NK-92 treated with Interleukin-12 subunit alpha and Interleukin-12 subunit beta, amount 100 ng/mL, for 24 hours (cell line): ENCODE measurements at regions not wholly inside any gene's neighbourhood (a gene's known extent, or its start where the extent isn't known, plus 50 kb on each side); places are given as distances from the start of the nearest gene placed in this dataset.
"Not testable (repeated sequence)": the region's sequence is repeated elsewhere in the genome, so short reads cannot be mapped to it uniquely, and the experiment has no call there.

Experiments
- DNase-seq: peaks from one replicate; lab custom pipeline; 2025; lab: John Stamatoyannopoulos, UW

DNA sequence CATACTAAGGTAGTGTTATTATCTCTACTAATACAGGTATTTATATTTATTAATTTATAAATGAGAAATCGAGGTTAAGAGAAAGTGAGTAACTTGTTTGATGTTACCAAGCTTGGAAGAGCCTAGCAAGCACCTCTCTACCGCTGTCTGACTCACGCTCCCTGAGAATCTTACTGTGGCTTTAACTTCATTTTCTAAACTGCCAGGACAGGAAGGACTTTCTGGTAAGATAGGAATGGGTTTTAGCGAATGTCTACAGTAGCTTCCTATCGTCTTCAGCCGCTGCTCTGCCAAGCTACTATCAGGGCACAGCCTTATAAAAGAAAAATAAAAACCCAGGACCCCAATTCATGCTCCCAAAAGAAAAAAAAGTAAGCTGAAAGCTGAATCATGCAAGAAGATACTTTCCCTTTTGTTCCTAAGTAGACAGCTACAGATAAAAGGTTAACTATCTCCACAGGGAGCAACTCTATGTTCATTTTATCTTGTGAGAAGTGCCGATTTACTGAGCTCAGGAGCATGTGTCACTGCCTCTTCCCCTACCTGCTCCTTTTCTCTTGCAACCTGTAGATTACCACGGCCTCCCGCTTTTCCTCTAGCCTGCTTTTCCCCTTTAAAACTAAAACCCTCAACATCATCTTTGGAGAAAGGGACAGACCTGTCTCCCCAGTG lies 60.2 kb downstream of the THNSL1 start:
- no peak for DNase-seq

DNA sequence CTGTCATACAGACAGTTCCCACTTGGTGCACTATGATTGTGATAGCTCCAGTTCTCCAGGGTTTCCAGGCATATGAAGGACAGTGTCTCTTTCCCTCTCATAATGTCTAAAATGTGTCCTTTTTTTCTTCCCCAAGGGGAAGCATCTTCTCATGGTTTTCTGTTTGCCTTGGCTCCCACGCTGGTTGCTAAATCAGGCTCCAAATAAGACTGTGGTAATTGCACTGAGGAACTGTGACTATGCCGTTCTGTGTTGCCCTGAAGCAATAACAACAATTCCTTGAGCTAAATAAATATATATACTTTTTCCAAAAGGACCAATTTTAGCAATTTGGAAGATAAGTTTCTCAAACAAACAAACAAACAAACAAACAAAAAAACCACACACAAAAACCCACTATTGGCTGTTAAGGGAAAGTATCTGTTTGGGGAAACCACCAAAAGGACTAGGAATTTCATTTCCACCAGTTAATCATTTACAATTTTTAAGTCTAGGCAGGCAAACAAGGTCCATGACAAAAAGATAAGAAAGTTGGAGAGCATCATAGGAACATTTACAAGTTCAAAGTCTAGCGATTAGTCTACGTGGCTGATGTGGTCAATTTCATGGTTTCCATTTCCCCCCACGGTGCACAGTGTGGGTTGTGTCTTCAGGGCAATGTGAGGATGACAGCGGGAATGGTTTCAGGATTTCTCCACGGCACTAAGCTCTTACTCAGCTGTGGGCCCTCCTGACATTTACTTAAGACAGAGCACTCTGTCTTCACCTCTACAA lies 62.4 kb downstream of the THNSL1 start:
- no peak for DNase-seq

DNA sequence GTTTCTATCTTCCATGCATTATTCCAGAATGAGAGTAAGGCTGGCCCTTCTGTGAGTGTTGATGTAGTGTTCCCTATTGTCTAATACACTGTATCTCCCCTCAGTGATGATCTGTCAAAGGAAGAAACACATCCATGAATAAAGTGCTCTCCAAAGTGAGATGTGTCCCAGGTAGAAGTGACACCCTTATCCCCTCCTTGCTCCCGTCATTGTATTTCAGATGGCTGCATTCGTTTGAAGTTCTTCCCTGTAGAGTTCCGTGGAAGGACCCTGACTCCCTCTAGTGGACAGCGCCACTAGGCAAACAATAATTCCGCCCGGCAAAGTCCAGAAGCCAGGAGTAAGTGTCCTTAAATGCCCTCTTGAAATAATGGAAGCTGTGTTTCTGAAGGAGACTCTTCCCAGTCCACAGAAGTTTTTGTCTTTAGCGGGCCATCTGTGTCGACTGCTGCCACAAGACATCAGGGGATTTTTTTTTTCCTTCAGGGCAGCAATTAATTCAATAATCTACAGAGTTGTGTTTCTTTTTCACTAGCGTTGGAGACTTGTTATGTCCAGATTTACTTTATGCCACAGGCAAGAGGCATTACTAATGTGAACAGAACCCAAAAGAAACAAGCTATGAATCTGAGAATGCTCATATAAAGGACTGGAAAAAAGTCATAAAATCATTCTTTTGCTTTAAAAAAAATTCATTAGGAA lies 64.6 kb downstream of the THNSL1 start:
- DNase-seq: peak; percentile 6

DNA sequence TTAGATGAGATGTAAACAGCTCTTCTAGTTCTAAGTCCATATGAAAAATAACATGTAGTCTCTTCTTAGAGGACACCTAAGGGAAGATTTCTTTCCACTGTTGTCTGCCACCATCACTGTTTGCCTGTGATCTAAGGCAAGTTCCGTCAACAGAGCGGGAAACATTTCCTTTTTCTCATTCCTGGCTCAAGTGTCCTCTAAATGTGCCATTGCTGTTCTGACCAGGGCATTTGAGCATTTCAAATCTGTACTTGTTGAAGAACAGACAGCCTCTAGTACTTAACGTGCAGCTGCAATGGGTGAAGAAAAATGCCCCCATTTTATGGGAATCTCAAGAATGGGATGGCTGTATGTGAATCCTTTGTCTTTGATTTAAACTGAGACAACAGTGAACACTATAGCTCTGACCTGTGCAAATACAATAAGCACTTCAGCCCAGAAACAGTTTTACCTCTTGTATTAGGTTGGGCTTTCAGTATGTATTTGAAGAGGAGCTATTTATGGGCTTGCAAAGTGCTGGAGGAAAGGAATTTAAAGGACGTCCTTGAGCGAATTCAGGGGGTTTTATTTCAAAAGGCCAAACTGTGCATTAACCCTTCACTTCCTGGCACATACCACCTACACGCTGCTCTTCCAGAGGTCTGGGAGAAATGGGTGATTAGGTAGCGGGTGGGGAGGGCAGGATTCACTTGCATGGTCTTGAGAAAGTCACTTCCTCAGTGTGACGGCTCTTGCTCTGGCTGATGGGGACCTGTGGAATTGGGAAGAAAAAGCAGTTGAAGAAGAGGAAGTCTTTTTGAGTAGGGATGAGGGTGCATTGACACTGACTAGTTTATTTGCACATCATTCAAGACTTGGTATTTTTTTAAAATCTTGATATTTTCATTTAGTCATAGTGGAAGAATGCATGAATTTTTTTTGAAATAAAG lies 66.1 kb downstream of the THNSL1 start:
- DNase-seq: no peak

DNA sequence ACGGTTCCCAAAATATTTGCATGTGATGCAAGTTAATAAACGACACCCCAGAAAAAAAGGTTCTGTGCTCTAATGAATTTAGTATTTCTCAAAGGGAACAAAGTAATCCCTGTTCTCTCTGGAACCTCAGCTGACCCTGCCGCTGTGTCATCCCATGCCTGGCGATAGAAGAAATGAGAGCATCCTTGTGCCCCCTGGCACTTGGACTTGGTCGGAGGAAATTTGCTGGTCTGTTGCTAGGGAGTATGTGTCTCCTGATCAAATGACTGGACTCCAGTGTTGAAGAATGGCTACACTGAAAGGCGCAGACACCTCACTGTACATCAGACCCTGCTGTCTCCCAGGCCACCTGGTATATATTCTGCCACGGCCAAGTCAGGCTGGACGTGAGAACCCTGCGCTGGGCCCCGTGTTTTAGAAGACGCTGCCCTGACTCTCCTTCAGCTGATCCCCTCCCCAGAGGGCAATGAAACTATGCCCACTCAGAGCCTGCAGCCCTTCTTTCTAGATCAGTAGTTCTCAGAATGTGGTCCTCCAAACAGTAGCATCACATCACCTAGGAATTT lies 67.2 kb downstream of the THNSL1 start:
- DNase-seq: no peak

DNA sequence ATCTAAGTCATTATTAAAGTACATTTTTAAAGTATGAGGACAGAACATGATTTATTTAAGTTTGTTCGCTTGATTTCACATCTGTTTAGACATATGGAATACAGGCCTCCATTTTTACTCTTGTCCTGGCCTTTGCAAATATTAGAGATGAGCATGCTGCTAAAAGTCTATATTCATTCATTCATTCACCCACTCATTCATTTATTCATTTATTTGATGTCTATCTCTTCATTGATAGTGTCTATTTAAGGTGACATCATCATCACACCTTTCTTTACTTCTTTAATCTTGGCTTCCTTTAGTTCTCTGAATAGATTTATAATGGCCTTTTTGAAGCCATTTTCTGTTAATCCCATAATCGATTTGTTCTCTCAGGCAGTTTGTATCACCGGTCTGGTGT lies 68.0 kb downstream of the THNSL1 start:
- no peak for DNase-seq

DNA sequence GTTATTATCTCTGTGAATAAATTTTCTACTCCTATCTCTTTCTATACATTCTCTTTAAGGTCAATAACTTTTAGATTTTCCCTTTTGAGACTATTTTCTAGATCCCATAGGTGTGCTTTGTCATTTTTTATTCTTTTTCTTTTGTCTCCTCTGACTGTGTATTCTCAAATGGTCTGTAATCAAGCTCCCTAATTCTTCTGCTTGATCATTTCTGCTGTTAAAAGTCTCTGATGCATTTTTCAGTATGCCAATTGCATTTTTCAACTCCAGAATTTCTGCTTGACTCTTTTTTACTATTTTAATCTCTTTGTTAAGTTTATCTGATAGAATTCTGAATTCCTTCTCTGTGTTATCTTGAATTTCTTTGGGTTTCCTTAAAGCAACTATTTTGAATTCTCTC lies 78.2 kb downstream of the THNSL1 start:
- DNase-seq: no peak

DNA sequence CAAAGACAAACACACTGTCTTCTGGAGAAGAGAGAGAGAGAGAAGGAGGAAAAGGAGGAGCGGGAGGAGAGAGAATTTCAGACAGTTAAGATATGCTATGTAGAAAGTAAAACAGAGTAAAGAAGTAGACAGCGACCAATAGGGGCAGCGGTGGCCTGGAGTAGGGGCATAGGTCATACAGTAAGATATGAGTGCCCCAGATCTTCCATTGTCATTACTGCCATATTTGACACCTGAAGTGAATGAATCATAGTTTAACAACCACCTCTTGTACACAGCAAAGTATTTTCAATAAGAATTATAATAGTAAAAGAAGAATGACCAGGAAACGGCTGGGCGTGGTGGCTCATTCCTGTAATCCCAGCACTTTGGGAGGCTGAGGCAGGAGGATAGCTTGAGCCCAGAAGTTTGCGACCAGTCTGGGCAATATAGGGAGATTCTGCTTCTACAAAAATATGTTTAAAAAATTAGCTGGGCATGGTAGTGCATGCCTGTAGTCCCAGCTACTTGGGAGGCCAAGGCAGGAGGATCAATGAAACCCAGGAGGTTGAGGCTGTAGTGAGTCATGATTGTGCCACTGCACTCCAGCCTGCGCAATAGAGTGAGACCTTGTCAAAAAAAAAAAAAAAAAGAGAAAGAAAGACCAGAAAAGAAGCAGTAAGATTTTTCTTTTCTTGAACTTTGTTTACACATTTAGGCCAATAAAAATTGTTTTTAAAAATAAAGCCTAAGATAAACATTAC lies 77.0 kb upstream of the GPR158 start:
- no peak for DNase-seq

DNA sequence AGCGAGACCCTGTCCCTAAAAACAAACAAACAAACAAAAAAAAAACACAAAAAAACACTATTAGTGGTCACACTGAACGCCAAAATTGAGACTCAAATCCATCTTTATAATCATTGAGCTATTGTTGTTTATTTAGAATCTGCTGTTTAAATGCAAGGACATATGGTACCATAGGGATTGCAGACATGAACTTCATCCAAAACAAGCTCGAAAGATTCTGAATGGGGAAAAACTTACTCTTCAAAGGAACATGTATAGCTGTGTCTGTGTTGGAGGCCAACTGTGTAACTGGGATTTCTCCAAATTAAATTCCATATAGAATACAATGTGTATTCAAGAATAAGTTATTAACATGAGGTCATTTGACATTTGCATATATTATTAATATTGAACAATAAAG lies 74.7 kb upstream of the GPR158 start:
- no peak for DNase-seq

DNA sequence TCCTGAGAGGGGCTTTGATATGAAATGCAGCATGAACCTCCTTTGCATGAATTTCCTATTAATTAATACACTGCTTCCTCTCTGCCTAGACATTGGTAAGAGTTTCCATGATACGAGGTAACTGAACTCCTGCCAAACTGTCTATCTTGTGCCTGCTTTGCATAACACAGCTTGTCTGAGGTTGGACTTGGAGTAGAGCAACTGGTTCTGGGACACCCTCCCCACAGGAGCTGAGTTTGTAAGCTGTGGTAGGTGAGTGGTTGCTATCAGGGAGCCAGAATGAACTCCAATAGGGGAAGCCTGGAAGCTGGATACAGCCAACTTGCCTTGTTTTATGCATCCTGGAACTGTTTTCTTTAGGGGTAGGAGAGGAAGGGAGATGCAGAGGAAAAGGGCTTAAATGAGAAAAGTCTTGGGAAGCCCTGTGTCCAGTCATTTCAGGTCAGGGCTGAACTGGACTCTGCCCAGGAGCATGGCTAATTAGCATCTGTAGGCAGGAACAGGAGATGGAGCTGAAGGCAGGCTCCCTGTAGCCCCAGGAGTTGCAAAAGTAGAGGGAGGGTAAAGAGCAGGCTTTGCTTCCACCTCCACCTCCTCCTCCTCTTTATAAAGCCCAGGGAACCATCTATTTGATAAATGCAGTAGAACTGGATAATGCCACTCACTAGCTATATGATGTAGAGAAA lies 73.2 kb upstream of the GPR158 start:
- DNase-seq: no peak

DNA sequence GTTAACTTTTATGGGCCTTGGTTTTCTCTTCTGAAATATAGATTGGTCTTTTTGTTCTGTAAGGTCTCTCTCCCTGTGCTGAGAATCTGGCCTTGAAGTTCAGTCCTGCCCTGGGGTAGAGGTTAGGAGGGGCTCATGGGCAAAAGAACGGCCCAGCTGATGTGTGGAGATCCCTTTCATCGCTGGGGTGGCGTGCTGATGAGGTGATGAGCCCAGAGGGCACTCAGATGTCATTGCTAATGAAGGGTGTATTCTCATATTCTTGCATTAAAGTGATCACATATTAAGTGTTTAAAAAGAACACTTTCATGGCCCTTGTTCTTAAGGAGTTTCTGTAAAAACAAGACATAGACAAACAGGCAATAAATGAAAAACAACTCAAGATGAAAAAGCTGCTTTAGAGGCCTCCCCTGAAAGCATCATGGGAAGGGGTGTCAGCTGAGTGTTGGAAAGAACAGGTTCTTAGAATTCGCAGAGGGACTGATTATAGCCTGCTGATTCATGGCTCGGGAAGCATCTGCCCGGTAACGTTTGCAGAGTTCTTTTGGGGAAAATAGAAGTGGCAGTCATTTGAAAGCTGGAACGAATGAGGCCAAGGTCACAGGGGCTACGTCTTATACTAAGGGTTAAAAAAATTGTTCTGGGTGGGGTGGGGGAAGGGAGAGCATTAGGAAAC lies 72.5 kb upstream of the GPR158 start:
- DNase-seq: no peak

DNA sequence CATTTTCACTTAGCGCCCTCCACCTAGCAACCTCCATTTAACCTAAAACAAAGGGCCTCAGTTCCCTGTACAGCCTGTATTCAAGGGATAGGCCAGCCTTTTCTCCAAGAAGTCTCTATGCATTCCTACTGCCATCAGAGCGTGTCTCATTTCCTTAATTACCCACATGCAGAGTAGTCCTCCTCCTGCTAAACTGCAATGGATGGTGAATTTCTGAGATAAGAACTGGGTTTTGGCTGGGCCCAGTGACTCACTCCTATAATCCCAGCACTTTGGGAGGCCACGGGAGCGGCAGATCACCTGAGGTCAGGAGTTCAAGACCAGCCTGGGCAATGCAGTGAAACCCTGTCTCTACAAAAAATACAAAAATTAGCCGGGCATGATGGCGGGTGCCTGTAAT lies 71.1 kb upstream of the GPR158 start:
- DNase-seq: no peak

DNA sequence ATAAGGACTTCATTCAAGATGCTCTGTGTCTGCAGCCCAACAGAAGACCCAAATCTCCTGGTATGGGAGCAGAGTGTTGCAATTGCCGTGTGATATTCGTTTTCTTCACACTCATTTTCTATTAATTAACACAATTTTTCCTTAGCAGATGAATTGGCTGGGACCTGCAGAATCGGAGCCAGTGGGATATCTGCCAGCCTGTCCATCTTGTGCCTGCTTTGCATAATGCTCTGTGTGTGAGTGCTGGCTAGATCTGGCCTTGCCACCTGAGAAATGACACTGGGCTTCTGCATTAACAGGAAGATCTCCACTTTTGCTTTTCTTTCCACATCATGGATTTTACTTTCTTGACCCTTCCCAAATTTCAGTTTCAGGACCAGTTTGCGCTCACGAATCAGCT lies 70.4 kb upstream of the GPR158 start:
- DNase-seq: no peak

DNA sequence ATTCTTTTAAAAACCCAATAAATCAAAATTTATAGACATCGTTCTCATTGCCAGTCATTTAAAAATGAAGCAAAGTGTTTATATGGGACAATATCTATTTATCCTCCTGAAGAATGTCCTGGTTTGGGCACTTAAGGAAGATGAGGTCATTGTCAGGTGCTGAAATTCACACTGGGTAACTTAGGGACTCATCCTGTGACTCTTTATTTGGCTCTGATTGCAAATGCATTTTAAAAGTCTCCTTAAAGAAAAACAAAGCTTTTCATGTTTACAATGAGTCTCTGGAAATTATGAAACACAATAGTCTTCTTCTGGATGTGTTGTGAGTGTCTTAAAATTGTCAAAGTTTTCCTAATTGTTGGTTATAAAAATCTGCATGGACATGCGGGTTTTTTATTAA lies 69.5 kb upstream of the GPR158 start:
- DNase-seq: no peak

DNA sequence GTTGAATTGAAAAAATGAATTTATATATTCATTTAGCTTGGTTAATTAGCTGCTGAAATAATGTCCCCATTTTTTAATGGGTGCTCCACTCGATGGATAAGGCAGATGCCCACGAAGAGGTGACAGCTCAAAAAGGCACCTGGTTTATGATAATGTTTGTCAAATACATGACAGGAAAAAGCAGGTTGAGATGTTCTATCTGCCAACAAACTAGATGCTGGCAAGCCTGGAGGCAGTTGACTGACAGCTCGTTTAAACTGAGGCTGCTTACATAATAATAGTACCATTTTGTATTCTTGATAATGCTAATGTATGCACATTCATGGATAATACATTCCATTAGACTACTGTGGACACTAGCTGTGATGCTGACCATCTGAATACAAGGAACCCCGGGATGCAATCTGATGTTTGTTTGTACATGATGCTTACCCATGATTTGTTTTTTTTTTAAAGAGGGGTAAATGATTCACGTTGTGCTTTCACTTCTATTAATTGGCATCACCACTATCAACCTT lies 69.0 kb upstream of the GPR158 start:
- no peak for DNase-seq

DNA sequence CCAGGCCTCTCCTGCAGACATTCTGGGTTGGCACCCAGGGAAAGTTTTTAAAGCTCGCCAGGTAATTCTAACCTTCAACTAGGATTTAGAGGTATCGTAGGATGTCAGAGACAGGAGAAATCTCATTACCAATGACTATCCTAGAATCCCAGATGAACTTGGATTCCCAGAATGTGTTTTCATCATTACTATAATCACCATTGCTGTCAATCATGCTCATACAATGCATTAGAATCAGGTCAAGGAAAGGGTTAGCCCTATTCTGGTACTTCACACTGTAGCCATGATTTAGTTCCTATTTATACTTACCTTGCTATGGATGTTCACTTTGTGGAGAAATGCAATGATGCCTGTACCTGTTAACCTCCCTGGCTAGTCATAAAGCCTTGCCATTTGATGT lies 67.0 kb upstream of the GPR158 start:
- DNase-seq: no peak

DNA sequence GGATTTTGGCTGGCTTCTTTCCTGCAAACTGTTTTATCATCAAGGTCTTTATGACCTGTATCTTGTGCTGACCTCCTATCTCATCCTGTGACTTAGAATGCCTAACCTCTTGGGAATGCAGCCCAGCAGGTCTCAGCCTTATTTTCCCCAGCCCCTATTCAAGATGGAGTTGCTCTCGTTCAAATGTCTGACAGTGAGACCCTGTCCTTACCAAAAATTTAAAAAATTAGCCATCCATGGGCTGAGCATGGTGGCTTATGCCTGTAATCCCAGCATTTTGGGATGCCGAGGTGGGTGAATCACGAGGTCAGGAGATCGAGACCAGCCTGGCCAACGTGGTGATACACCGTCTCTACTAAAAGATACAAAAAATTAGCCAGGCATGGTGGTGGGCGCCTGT lies 64.9 kb upstream of the GPR158 start:
- DNase-seq: not testable (repeated sequence)

DNA sequence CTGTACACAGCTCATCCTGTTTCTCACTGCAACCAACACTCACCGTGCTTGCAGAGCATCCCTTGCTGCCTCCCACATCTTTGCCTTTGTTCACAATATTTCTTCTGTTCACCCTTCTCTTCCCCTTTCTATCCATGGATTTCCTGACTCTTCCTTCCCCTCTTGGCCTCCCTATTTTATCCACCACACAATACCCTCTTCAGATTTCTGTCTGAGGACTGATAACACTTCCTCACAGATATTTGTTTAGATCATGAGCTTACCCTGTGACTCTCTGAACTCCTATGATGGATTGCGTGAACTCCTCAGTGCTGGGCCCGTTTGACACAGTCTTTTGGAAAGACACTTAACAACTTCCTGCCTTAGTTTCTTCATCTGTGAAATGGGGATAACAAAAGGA lies 62.8 kb upstream of the GPR158 start:
- no peak for DNase-seq

DNA sequence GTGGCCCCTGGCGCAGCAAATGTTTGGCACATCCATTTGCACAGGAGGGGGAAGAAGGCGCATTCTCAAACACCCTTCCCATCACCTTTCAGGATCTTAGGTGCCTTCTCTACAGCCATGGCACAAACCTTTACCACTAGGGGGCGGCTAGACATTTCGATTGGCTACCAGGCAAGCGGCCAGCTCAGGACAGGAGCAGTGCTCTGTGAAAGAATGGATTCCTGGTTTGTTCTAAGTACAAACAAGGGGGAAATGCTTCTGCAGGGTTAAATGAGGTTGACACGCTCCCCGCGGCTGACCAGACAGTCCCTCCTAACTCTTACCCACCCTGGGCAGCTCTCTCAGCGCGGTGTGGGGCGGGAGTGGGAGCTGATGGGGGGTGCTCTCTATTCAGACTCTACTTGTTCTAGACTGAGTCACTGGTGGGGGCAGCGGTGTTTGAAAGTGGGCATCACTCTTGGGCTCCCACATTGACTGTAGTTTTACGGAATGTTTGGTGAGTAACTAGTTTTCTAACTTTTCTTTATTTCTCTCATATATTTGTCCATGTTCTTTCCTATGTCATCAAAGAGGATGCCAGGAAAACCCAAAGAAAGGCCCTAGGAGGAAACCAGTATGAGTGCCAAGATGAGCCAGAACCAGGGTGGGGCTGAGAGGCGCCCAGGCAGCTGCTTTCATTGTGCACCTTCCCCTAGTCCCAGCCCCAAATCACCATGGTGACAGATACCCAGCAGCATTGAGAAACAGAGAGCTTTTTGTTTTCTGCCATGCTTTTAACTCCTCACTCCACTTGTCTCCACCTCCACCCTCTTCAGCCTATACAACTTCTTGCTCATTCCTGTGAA lies 61.4 kb upstream of the GPR158 start:
- peak; percentile 12 for DNase-seq
